ENCODE measurements at regions not wholly inside any gene's neighbourhood (a gene's known extent, or its start where the extent isn't known, plus 50 kb on each side); places are given as distances from the start of the nearest gene placed in this dataset.

- no peak for DNase-seq (ENCODE audit: low read depth)
Observed at GRCh38 chr10:64079341-64079740, 558.1 kb downstream of the REEP3 start.

- DNase-seq (ENCODE audit: low read depth) = no peak
Observed at GRCh38 chr10:64080071-64080470, 558.9 kb downstream of the REEP3 start.

- no peak for DNase-seq (ENCODE audit: low read depth)
Observed at GRCh38 chr10:64081947-64082482, 560.8 kb downstream of the REEP3 start.

- no peak for DNase-seq (ENCODE audit: low read depth)
Observed at GRCh38 chr10:64086083-64086767, 565.0 kb downstream of the REEP3 start.

GRCh38 chr10:64089648-64090047 lies 568.4 kb downstream of the REEP3 start:
- no peak for DNase-seq (ENCODE audit: low read depth)

- no peak for DNase-seq (ENCODE audit: low read depth)
Observed at GRCh38 chr10:64090865-64091264, 569.7 kb downstream of the REEP3 start.

GRCh38 chr10:64091897-64092296 lies 570.7 kb downstream of the REEP3 start:
- no peak for DNase-seq (ENCODE audit: low read depth)

GRCh38 chr10:64093304-64093703 lies 572.1 kb downstream of the REEP3 start:
- no peak for DNase-seq (ENCODE audit: low read depth)

GRCh38 chr10:64093946-64094535 lies 572.8 kb downstream of the REEP3 start:
- DNase-seq (ENCODE audit: low read depth) = no peak

- no peak for DNase-seq (ENCODE audit: low read depth)
Observed at GRCh38 chr10:64096941-64097340, 575.7 kb downstream of the REEP3 start.

- no peak for DNase-seq (ENCODE audit: low read depth)
Observed at GRCh38 chr10:64097391-64098122, 576.4 kb downstream of the REEP3 start.

- no peak for DNase-seq (ENCODE audit: low read depth)
Observed at GRCh38 chr10:64098994-64099393, 577.8 kb downstream of the REEP3 start.

- no peak for DNase-seq (ENCODE audit: low read depth)
Observed at GRCh38 chr10:64101606-64102263, 580.5 kb downstream of the REEP3 start.

- no peak for DNase-seq (ENCODE audit: low read depth)
Observed at GRCh38 chr10:64102264-64102633, 581.0 kb downstream of the REEP3 start.

GRCh38 chr10:64102916-64103315 lies 581.7 kb downstream of the REEP3 start:
- no peak for DNase-seq (ENCODE audit: low read depth)

- no peak for DNase-seq (ENCODE audit: low read depth)
Observed at GRCh38 chr10:64103750-64104470, 582.7 kb downstream of the REEP3 start.

- no peak for DNase-seq (ENCODE audit: low read depth)
Observed at GRCh38 chr10:64109926-64110495, 588.8 kb downstream of the REEP3 start.

GRCh38 chr10:64112701-64113355 lies 591.6 kb downstream of the REEP3 start:
- no peak for DNase-seq (ENCODE audit: low read depth)

- DNase-seq (ENCODE audit: low read depth) = no peak
Observed at GRCh38 chr10:64113375-64113774, 592.2 kb downstream of the REEP3 start.

- DNase-seq (ENCODE audit: low read depth) = no peak
Observed at GRCh38 chr10:64113792-64114191, 592.6 kb downstream of the REEP3 start.

- DNase-seq (ENCODE audit: low read depth) = no peak
Observed at GRCh38 chr10:64115471-64115870, 594.3 kb downstream of the REEP3 start.
